IMR-90 (cell line): ENCODE measurements at regions not wholly inside any gene's neighbourhood (a gene's known extent, or its start where the extent isn't known, plus 50 kb on each side); places are given as distances from the start of the nearest gene placed in this dataset.

Source experiments
- ATAC-seq: fragments of 200-7000 bp; cut with Tn5 transposase; 2 replicates; pipeline ENCODE4 v1.9.1; 2020; ENCODE audit warnings: low read depth, mild to moderate bottlenecking, moderate library complexity
- BruUV-seq: library from RNA; stranded (reverse); fragments of 400-500 nt; replicated peaks from 2 replicates; lab custom pipeline; 2021; lab: Mats Ljungman, UMichigan
- CTCF ChIA-PET: fragments of 300-600 bp; formaldehyde crosslinking; extraction: SDS; loops from one replicate; lab custom pipeline; 2021; ENCODE audit warnings: antibody characterized with exemption; lab: Yijun Ruan, JAX
- POLR2A ChIA-PET: fragments of 300-600 bp; sonication (Branson Sonifier 250); formaldehyde crosslinking; loops from one replicate; lab custom pipeline; 2022; ENCODE audit warnings: antibody characterized with exemption; ENCODE audit not compliant: unreplicated experiment; lab: Charles Lee
- DNase-seq: peaks from one replicate; pipeline ENCODE4 v3.0.0; 2013
- H2AFZ ChIP-seq: replicated peaks from 2 replicates; pipeline ENCODE3; 2013; ENCODE audit warnings: low read length, mild to moderate bottlenecking; ENCODE audit not compliant: poor library complexity
- H2AK5ac ChIP-seq: 2 replicates; pipeline ENCODE4 v1.6.1; 2013; ENCODE audit warnings: low read depth, low read length, inconsistent platforms
- H2AK9ac ChIP-seq: replicated peaks from 2 replicates; pipeline ENCODE3; 2013; ENCODE audit warnings: mild to moderate bottlenecking, low read depth, low read length, moderate library complexity; ENCODE audit not compliant: poor library complexity
- H2BK120ac ChIP-seq: 2 replicates; pipeline ENCODE4 v1.6.1; 2013; ENCODE audit warnings: low read depth, low read length, inconsistent platforms
- H2BK15ac ChIP-seq: 3 replicates; pipeline ENCODE4 v1.6.1; 2013; ENCODE audit warnings: low read depth, low read length, inconsistent platforms
- H2BK20ac ChIP-seq: 2 replicates; pipeline ENCODE4 v1.6.1; 2013; ENCODE audit warnings: low read depth, mild to moderate bottlenecking, inconsistent platforms, low read length, moderate library complexity
- H2BK5ac ChIP-seq: 2 replicates; pipeline ENCODE4 v1.6.1; 2013; ENCODE audit warnings: mild to moderate bottlenecking, low read depth, low read length, inconsistent platforms; ENCODE audit not compliant: poor library complexity, severe bottlenecking
- H3K14ac ChIP-seq: replicated peaks from 2 replicates; pipeline ENCODE4 v1.6.1; 2013; ENCODE audit warnings: low read depth, low read length, inconsistent platforms
- H3K18ac ChIP-seq: 2 replicates; pipeline ENCODE4 v1.6.1; 2013; ENCODE audit warnings: low read depth, low read length, control low read depth
- H3K23ac ChIP-seq: 2 replicates; pipeline ENCODE4 v1.6.1; 2013; ENCODE audit warnings: low read depth, low read length, inconsistent platforms
- H3K27ac ChIP-seq: 2 replicates; pipeline ENCODE4 v1.5.1; 2013; ENCODE audit warnings: mild to moderate bottlenecking, control low read depth, low read length; ENCODE audit not compliant: insufficient read depth
- H3K27me3 ChIP-seq: 2 replicates; pipeline ENCODE4 v1.6.1; 2013; ENCODE audit warnings: low read length; ENCODE audit not compliant: control insufficient read depth, insufficient read depth
- H3K36me3 ChIP-seq: 2 replicates; pipeline ENCODE4 v1.6.1; 2013; ENCODE audit warnings: low read length, mixed read lengths; ENCODE audit not compliant: control insufficient read depth, insufficient read depth
- H3K4ac ChIP-seq: 2 replicates; pipeline ENCODE4 v1.6.1; 2013; ENCODE audit warnings: low read depth, low read length, inconsistent platforms
- H3K4me1 ChIP-seq: 2 replicates; pipeline ENCODE4 v1.6.1; 2013; ENCODE audit warnings: low read length, mixed read lengths; ENCODE audit not compliant: control insufficient read depth, insufficient read depth
- H3K4me2 ChIP-seq: 2 replicates; pipeline ENCODE4 v1.6.1; 2013; ENCODE audit warnings: low read depth, mild to moderate bottlenecking, control low read depth, low read length, moderate library complexity
- H3K4me3 ChIP-seq: 2 replicates; pipeline ENCODE4 v1.5.1; 2013; ENCODE audit warnings: low read depth, mild to moderate bottlenecking, control low read depth, low read length, moderate library complexity; ENCODE audit not compliant: insufficient read depth
- H3K56ac ChIP-seq: 2 replicates; pipeline ENCODE4 v1.6.1; 2013; ENCODE audit warnings: low read length, inconsistent platforms; ENCODE audit not compliant: insufficient read depth; ENCODE audit errors: extremely low read depth
- H3K79me1 ChIP-seq, 2 experiments: 2 replicates each; pipeline ENCODE4 v1.6.1; 2013; ENCODE audit warnings: low read length in 2 of 2, inconsistent platforms in 1 of 2, low read depth in 1 of 2
- H3K9ac ChIP-seq: 2 replicates; pipeline ENCODE4 v1.6.1; 2013; ENCODE audit warnings: low read depth, low read length, control low read depth
- H3K9me1 ChIP-seq: 2 replicates; pipeline ENCODE4 v1.6.1; 2013; ENCODE audit warnings: low read length, inconsistent platforms; ENCODE audit not compliant: insufficient read depth
- H3K9me3 ChIP-seq: 2 replicates; pipeline ENCODE4 v1.6.1; 2013; ENCODE audit warnings: low read length; ENCODE audit not compliant: control insufficient read depth, insufficient read depth
- H4K20me1 ChIP-seq: 2 replicates; pipeline ENCODE4 v1.6.1; 2013; ENCODE audit warnings: low read length, inconsistent platforms; ENCODE audit not compliant: insufficient read depth
- H4K5ac ChIP-seq: 2 replicates; pipeline ENCODE4 v1.6.1; 2013; ENCODE audit warnings: mild to moderate bottlenecking, low read depth, low read length, control low read depth
- H4K8ac ChIP-seq, 2 experiments: 2 replicates each; pipeline ENCODE4 v1.6.1; 2013; ENCODE audit warnings: low read depth in 2 of 2, low read length in 2 of 2, control low read depth in 1 of 2, inconsistent platforms in 1 of 2
- H4K91ac ChIP-seq: 2 replicates; pipeline ENCODE4 v1.6.1; 2013; ENCODE audit warnings: low read depth, low read length, inconsistent platforms; ENCODE audit not compliant: insufficient read depth
- BHLHE40 ChIP-seq: fragments of 150-350 bp; IDR thresholded peaks from 2 replicates; pipeline ENCODE4 v1.6.1; 2016; ENCODE audit warnings: mild to moderate bottlenecking, low read depth, low read length
- CHD1 ChIP-seq: IDR thresholded peaks from 2 replicates; pipeline ENCODE4 v1.6.1; 2012; ENCODE audit warnings: low read depth, low read length, improper control_type of control experiment
- FOS ChIP-seq: fragments of 150-350 bp; IDR thresholded peaks from 2 replicates; pipeline ENCODE4 v1.6.1; 2016; ENCODE audit warnings: low read depth, low read length
- MAFK ChIP-seq: IDR thresholded peaks from 2 replicates; pipeline ENCODE4 v1.6.1; 2012; ENCODE audit warnings: low read depth, low read length, improper control_type of control experiment
- MAZ ChIP-seq: IDR thresholded peaks from 2 replicates; pipeline ENCODE4 v1.6.1; 2012; ENCODE audit warnings: low read depth, mild to moderate bottlenecking, low read length, improper control_type of control experiment, moderate library complexity, borderline replicate concordance
- MXI1 ChIP-seq: IDR thresholded peaks from 2 replicates; pipeline ENCODE4 v1.6.1; 2012; ENCODE audit warnings: low read depth, mild to moderate bottlenecking, low read length, moderate library complexity, borderline replicate concordance
- NFE2L2 ChIP-seq: fragments of 150-350 bp; IDR thresholded peaks from 2 replicates; pipeline ENCODE4 v1.6.1; 2016; ENCODE audit warnings: low read depth, mild to moderate bottlenecking, low read length
- POLR2A ChIP-seq: IDR thresholded peaks from 2 replicates; pipeline ENCODE4 v1.6.1; 2012; ENCODE audit warnings: mild to moderate bottlenecking, low read depth, low read length
- RFX5 ChIP-seq: IDR thresholded peaks from 2 replicates; pipeline ENCODE4 v1.8.0; 2012; ENCODE audit warnings: low read depth, mild to moderate bottlenecking, low read length, moderate library complexity
- WGBS, 2 experiments: methylation state at CpG; one replicate each; pipeline versions ENCODE4 v1.1.5 to v1.1.7; 2013; ENCODE audit warnings: missing lambda C conversion rate in 2 of 2; ENCODE audit not compliant: insufficient read length in 1 of 2; ENCODE audit errors: extremely low coverage in 2 of 2; 5-methylcytosine and 5-hydroxymethylcytosine counted together
- dilution Hi-C: fragments of 300-500 bp; cut with HindIII; formaldehyde crosslinking; loops from one replicate; pipeline ENCODE4 v1.14.3; 2018; ENCODE audit warnings: low sequenced_read_pairs; ENCODE audit not compliant: unreplicated experiment
- in situ Hi-C: fragments of 300-500 bp; cut with MboI; formaldehyde crosslinking; loops from 3 replicates; pipeline ENCODE4 v1.14.3; 2019; ENCODE audit warnings: low sequenced_read_pairs, inconsistent platforms, mixed read lengths
- intact Hi-C: fragments of 100-400 bp; cut with micrococcal nuclease; formaldehyde crosslinking; loops from 2 replicates; pipeline ENCODE4 v1.10.0; 2022
- TF ChIP-seq, protein P1 (sequence below): fragments of 150-350 bp; IDR thresholded peaks from 2 replicates; pipeline ENCODE4 v1.6.1; 2017; ENCODE audit warnings: mild to moderate bottlenecking, antibody characterized with exemption, low read length, low read depth

DNA sequence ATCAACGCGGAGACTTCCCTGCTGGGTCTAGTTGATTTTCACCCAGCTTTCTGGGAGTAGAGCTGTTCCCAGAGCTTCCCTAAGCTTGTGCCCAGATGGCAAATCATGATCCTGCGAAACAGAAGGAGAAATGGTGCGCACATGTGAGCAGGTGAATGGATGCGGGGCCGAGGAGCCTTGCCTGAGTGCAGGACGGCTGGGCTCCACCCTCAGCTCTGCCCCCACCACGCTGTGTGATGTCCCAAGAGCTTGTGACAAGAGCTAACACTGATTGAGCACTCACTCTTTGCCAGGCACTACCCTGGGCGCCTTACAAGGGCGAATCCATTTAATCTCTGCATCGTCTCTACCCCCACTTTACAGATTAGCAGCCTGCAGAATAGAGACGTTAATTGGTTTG, 162.7 kb upstream of the RPL38 start:
- H3K27me3 ChIP-seq, result no peaks in the 10 kb centered on the region
- no peak overlapping the region for H2BK120ac ChIP-seq
- no peak overlapping the region for H2AFZ ChIP-seq
- WGBS, 2 experiments, result 32% methylated on average over 6 of the region's 12 CpGs; no CpG with 5 or more reads in 1 of the 2 experiments
- no peak overlapping the region for H4K8ac ChIP-seq
- intact Hi-C loops (no loop called here), in situ Hi-C loops (loop anchor here (10.0 kb wide), 1 partner anchor 56 kb away; no protein-coding TSS in a partner anchor), dilution Hi-C loops (no loop called here)
- H3K79me1 ChIP-seq, result no peaks in the 10 kb centered on the region
- no peaks in the 10 kb centered on the region for H4K20me1 ChIP-seq
- no peak overlapping the region for H2BK5ac ChIP-seq
- H3K4me2 ChIP-seq, result no peak overlapping the region
- no TSS peak for BruUV-seq
- H2AK5ac ChIP-seq, result no peak overlapping the region
- H3K4me3 ChIP-seq, result no peak overlapping the region
- TF ChIP-seq, protein P1, sequence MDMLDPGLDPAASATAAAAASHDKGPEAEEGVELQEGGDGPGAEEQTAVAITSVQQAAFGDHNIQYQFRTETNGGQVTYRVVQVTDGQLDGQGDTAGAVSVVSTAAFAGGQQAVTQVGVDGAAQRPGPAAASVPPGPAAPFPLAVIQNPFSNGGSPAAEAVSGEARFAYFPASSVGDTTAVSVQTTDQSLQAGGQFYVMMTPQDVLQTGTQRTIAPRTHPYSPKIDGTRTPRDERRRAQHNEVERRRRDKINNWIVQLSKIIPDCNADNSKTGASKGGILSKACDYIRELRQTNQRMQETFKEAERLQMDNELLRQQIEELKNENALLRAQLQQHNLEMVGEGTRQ, result no peak
- TF ChIP-seq MAZ (no peak), NFE2L2 (no peak), POLR2A (no peak), MAFK (no peak), RFX5 (no peak), MXI1 (no peak), FOS (no peak), BHLHE40 (no peak), CHD1 (no peak)
- no peak overlapping the region for H4K91ac ChIP-seq
- H2AK9ac ChIP-seq, result no peak overlapping the region
- H4K5ac ChIP-seq, result no peak overlapping the region
- H3K56ac ChIP-seq, result no peak overlapping the region
- H3K27ac ChIP-seq, result no peak overlapping the region
- H3K4me1 ChIP-seq, result no peaks in the 10 kb centered on the region
- no peak overlapping the region for H3K4ac ChIP-seq
- POLR2A ChIA-PET, result no interaction called here
- H3K23ac ChIP-seq, result no peak overlapping the region
- DNase-seq, result no peak
- no peaks in the 10 kb centered on the region for H3K9me1 ChIP-seq
- H3K9ac ChIP-seq, result no peak overlapping the region
- no peak for ATAC-seq
- H2BK15ac ChIP-seq, result no peak overlapping the region
- no peaks in the 10 kb centered on the region for H3K36me3 ChIP-seq
- H3K18ac ChIP-seq, result no peak overlapping the region
- no peak overlapping the region for H3K14ac ChIP-seq
- no peak overlapping the region for H2BK20ac ChIP-seq
- CTCF ChIA-PET, result no interaction called here
- H3K9me3 ChIP-seq, result peaks cover 40% of the 10 kb centered on the region
